ENCODE measurements at regions not wholly inside any gene's neighbourhood (a gene's known extent, or its start where the extent isn't known, plus 50 kb on each side); places are given as distances from the start of the nearest gene placed in this dataset.

GRCh38 chr6:138575257-138575656 is 76.0 kb upstream of the NHSL1 start:
- TF ChIP-seq ZNF274 (IDR thresholded peaks at IDR 0.05; ENCODE audit: low read depth, low read length): no peak
- no peak for TF ChIP-seq YY1 (IDR thresholded peaks at IDR 0.05; ENCODE audit: insufficient read depth, insufficient read length)

Data from NT2/D1 (cell line).